SU-DHL-6 (cell line): ENCODE measurements at regions not wholly inside any gene's neighbourhood (a gene's known extent, or its start where the extent isn't known, plus 50 kb on each side); places are given as distances from the start of the nearest gene placed in this dataset.

Source experiments
- H2AFZ ChIP-seq: fragments of 200-600 bp; sonication (generic); 2 replicates; pipeline ENCODE4 v1.6.1; 2014; ENCODE audit warnings: low read depth, mild to moderate bottlenecking, moderate library complexity, mixed read lengths, antibody characterized with exemption, low read length; ENCODE audit not compliant: severe bottlenecking
- H3F3A ChIP-seq: fragments of 200-600 bp; shearing (Covaris generic); 2 replicates; pipeline ENCODE4 v1.6.0; 2016; ENCODE audit warnings: antibody characterized with exemption, mild to moderate bottlenecking; ENCODE audit not compliant: insufficient read depth
- H3K27ac ChIP-seq: fragments of 200-600 bp; sonication (generic); 2 replicates; pipeline ENCODE4 v1.5.1; 2016; ENCODE audit warnings: low read depth, mild to moderate bottlenecking, low read length, moderate library complexity, mixed read lengths
- H3K27me3 ChIP-seq: fragments of 200-600 bp; sonication (generic), shearing (Covaris generic); 2 replicates; pipeline ENCODE4 v1.6.0; 2014; ENCODE audit warnings: mild to moderate bottlenecking, low read length
- H3K36me3 ChIP-seq: fragments of 200-600 bp; sonication (generic); 2 replicates; pipeline ENCODE4 v1.6.1; 2014; ENCODE audit warnings: mild to moderate bottlenecking, low read length, mixed read lengths
- H3K4me2 ChIP-seq: fragments of 300-600, 200-600 bp; shearing (Covaris generic), sonication (generic); 2 replicates; pipeline ENCODE4 v1.6.0; 2014; ENCODE audit warnings: low read length, low read depth, mild to moderate bottlenecking; ENCODE audit not compliant: poor library complexity, severe bottlenecking
- H3K4me3 ChIP-seq: fragments of 200-600 bp; sonication (generic); 2 replicates; pipeline ENCODE4 v1.5.1; 2014; ENCODE audit warnings: antibody characterized with exemption, low read length, mild to moderate bottlenecking, mixed read lengths; ENCODE audit not compliant: insufficient read depth, poor library complexity, severe bottlenecking
- H3K79me2 ChIP-seq: fragments of 200-600 bp; sonication (generic); 2 replicates; pipeline ENCODE4 v1.6.1; 2014; ENCODE audit warnings: mild to moderate bottlenecking, low read length, moderate library complexity; ENCODE audit not compliant: insufficient read depth
- H3K9ac ChIP-seq: fragments of 200-600 bp; sonication (generic); 2 replicates; pipeline ENCODE4 v1.7.0; 2014; ENCODE audit warnings: mild to moderate bottlenecking, low read length
- H3K9me2 ChIP-seq: fragments of 200-600 bp; sonication (generic); replicated peaks from 2 replicates; pipeline ENCODE4 v1.6.1; 2014; ENCODE audit warnings: low read length; ENCODE audit not compliant: insufficient read depth
- H3K9me3 ChIP-seq: fragments of 200-600 bp; sonication (generic); 2 replicates; pipeline ENCODE4 v1.6.1; 2014; ENCODE audit warnings: low read length, mixed read lengths; ENCODE audit not compliant: insufficient read depth
- H4K20me1 ChIP-seq: fragments of 200-600 bp; sonication (generic); 2 replicates; pipeline ENCODE4 v1.6.1; 2014; ENCODE audit warnings: low read depth, mild to moderate bottlenecking, antibody characterized with exemption, low read length, moderate library complexity, mixed read lengths
- EZH2phosphoT487 ChIP-seq: fragments of 200-600 bp; sonication (generic), shearing (Covaris generic); conservative IDR thresholded peaks from 2 replicates; pipeline ENCODE4 v1.6.1; 2018; ENCODE audit warnings: mild to moderate bottlenecking, antibody characterized with exemption, low read length, moderate library complexity, mixed read lengths
- TF ChIP-seq, protein P1 (sequence below): fragments of 200-600 bp; sonication (generic); IDR thresholded peaks from one replicate; pipeline ENCODE4 v1.5.1; 2017; ENCODE audit warnings: antibody characterized with exemption, mild to moderate bottlenecking, low read length, moderate library complexity; ENCODE audit not compliant: insufficient read depth, poor library complexity, severe bottlenecking

DNA sequence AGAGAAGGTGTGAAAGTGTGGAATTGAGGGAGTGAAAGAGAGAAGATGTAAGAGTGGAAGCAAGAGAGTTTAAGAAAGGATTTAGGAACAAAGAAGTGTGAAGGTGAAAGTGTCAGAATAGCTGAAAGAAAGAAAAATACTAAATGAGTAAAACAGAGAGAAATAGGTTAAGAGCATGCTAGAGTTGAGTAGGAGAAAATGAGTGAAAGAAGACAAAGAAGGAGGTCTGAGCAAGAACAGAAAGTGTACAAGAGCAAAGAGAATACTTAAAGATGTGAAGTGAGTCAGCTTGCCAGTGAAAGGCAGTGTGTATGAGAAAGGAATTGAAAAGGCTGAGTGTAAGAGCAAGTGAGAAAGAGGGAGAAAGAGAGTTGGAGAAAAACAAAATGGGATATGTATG lies 348.8 kb upstream of the BCHE start:
- Histone ChIP-seq H3F3A (no peaks in the 10 kb centered on the region), H3K27ac (no peak overlapping the region), H3K27me3 (no peaks in the 10 kb centered on the region), H4K20me1 (no peaks in the 10 kb centered on the region), H2AFZ (peak overlapping the region; percentile 57), H3K9me2 (no peaks in the 10 kb centered on the region), H3K79me2 (no peaks in the 10 kb centered on the region), H3K9ac (no peak overlapping the region), H3K4me3 (no peak overlapping the region), H3K4me2 (no peak overlapping the region), H3K36me3 (no peaks in the 10 kb centered on the region), H3K9me3 (no peaks in the 10 kb centered on the region)
- TF ChIP-seq, protein P1, sequence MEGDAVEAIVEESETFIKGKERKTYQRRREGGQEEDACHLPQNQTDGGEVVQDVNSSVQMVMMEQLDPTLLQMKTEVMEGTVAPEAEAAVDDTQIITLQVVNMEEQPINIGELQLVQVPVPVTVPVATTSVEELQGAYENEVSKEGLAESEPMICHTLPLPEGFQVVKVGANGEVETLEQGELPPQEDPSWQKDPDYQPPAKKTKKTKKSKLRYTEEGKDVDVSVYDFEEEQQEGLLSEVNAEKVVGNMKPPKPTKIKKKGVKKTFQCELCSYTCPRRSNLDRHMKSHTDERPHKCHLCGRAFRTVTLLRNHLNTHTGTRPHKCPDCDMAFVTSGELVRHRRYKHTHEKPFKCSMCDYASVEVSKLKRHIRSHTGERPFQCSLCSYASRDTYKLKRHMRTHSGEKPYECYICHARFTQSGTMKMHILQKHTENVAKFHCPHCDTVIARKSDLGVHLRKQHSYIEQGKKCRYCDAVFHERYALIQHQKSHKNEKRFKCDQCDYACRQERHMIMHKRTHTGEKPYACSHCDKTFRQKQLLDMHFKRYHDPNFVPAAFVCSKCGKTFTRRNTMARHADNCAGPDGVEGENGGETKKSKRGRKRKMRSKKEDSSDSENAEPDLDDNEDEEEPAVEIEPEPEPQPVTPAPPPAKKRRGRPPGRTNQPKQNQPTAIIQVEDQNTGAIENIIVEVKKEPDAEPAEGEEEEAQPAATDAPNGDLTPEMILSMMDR = no peak
- no peak for TF ChIP-seq EZH2phosphoT487

DNA sequence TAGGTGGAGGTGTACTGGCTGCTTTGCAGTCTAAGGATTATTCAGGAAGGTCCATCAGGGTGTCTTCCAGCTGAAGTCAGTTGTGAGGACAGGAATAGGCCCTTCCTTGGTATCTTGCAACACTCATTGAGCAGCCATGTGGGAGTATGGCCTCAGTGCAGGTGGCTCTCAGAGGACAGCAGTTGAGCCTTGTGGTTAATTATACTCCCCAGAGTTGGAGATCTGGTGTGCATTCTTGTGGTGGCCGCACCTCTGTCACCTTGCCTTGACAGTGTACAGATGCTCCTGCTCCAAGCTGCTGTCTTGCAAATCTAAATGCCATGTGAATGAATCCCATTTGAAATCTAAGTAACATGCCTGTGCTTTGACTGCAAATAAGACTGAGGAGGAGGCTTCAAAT lies 339.9 kb upstream of the BCHE start:
- Histone ChIP-seq H4K20me1 (no peaks in the 10 kb centered on the region), H3K4me3 (no peak overlapping the region), H3K36me3 (no peaks in the 10 kb centered on the region), H3F3A (no peaks in the 10 kb centered on the region), H3K79me2 (no peaks in the 10 kb centered on the region), H3K9me3 (no peaks in the 10 kb centered on the region), H2AFZ (peak overlapping the region; percentile 39), H3K9ac (no peak overlapping the region), H3K27me3 (no peaks in the 10 kb centered on the region), H3K4me2 (no peak overlapping the region), H3K27ac (no peak overlapping the region), H3K9me2 (no peaks in the 10 kb centered on the region)
- no peak for TF ChIP-seq EZH2phosphoT487
- TF ChIP-seq, protein P1 = no peak

DNA sequence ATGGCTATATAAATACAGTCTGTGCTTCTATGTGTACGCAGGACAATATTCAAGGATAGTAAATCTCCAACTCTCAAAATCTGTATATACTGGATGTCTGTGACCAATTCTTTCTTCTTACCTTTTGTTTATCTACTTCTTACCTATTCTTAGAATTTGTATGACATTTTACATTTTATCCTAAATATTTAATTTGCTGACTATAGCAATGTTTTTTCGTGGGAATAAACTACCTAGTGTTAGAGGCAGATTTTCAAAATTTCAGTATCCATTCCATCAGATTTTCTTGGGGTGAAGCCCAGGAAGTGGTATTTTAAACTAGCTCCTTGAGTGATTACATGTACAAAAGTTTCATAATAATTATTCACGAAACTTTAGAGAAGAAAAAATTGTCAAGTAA lies 334.5 kb upstream of the BCHE start:
- Histone ChIP-seq H3K4me3 (no peak overlapping the region), H4K20me1 (no peaks in the 10 kb centered on the region)

More for the DNA sequence above, 334.5 kb upstream of the BCHE start:
- H3K9ac ChIP-seq = no peak overlapping the region
- no peaks in the 10 kb centered on the region for H3K9me3 ChIP-seq
- H3K9me2 ChIP-seq = no peaks in the 10 kb centered on the region
- no peaks in the 10 kb centered on the region for H3K79me2 ChIP-seq
- TF ChIP-seq, protein P1 = no peak
- no peak for TF ChIP-seq EZH2phosphoT487
- H3K27me3 ChIP-seq = no peaks in the 10 kb centered on the region
- H3K36me3 ChIP-seq = no peaks in the 10 kb centered on the region
- no peaks in the 10 kb centered on the region for H3F3A ChIP-seq
- no peak overlapping the region for H2AFZ ChIP-seq
- H3K27ac ChIP-seq = no peak overlapping the region
- no peak overlapping the region for H3K4me2 ChIP-seq
